ENCODE measurements at regions not wholly inside any gene's neighbourhood (a gene's known extent, or its start where the extent isn't known, plus 50 kb on each side); places are given as distances from the start of the nearest gene placed in this dataset.

GRCh38 chr2:128438091-128438490 lies 119.4 kb upstream of the HS6ST1 start:
- TF ChIP-seq, protein P1, sequence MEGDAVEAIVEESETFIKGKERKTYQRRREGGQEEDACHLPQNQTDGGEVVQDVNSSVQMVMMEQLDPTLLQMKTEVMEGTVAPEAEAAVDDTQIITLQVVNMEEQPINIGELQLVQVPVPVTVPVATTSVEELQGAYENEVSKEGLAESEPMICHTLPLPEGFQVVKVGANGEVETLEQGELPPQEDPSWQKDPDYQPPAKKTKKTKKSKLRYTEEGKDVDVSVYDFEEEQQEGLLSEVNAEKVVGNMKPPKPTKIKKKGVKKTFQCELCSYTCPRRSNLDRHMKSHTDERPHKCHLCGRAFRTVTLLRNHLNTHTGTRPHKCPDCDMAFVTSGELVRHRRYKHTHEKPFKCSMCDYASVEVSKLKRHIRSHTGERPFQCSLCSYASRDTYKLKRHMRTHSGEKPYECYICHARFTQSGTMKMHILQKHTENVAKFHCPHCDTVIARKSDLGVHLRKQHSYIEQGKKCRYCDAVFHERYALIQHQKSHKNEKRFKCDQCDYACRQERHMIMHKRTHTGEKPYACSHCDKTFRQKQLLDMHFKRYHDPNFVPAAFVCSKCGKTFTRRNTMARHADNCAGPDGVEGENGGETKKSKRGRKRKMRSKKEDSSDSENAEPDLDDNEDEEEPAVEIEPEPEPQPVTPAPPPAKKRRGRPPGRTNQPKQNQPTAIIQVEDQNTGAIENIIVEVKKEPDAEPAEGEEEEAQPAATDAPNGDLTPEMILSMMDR (conservative IDR thresholded peaks at IDR 0.05; ENCODE audit: low read depth, low read length), result no peak
- TF ChIP-seq EZH2 (IDR thresholded peaks at IDR 0.05; ENCODE audit: low read length, unreplicated experiment), result no peak
